Panc1 (cell line): ENCODE measurements at regions not wholly inside any gene's neighbourhood (a gene's known extent, or its start where the extent isn't known, plus 50 kb on each side); places are given as distances from the start of the nearest gene placed in this dataset.

Experiments used
- ATAC-seq: fragments of 200-7000 bp; cut with Tn5 transposase; 2 replicates; pipeline ENCODE4 v1.9.1; 2020; ENCODE audit warnings: mild to moderate bottlenecking, moderate library complexity
- BruUV-seq: library from RNA; stranded (reverse); fragments of 400-500 nt; replicated peaks from 2 replicates; lab custom pipeline; 2021; lab: Mats Ljungman, UMichigan
- CTCF ChIA-PET: fragments of 300-600 bp; sonication (Branson Sonifier 250); formaldehyde crosslinking; loops from one replicate; lab custom pipeline; 2022; ENCODE audit warnings: antibody characterized with exemption; lab: Charles Lee
- POLR2A ChIA-PET: fragments of 300-600 bp; sonication (Branson Sonifier 250); formaldehyde crosslinking; loops from one replicate; lab custom pipeline; 2022; ENCODE audit warnings: antibody characterized with exemption; lab: Charles Lee
- DNase-seq: peaks from one replicate; pipeline ENCODE4 v3.0.0-alpha.2; 2010; ENCODE audit warnings: low read depth, low spot score
- H3K27ac ChIP-seq: 2 replicates; pipeline ENCODE4 v1.5.1; 2011; ENCODE audit warnings: mild to moderate bottlenecking, low read length, inconsistent platforms
- H3K27me3 ChIP-seq: fragments of 200-500 bp; sonication (Bioruptor generic); 2 replicates; pipeline ENCODE4 v1.6.0; 2014; ENCODE audit warnings: low read length, inconsistent platforms; ENCODE audit not compliant: control insufficient read depth, insufficient read depth
- H3K36me3 ChIP-seq: fragments of 200-500 bp; sonication (Bioruptor generic); 2 replicates; pipeline ENCODE4 v1.5.1; 2014; ENCODE audit warnings: inconsistent platforms, mild to moderate bottlenecking, low read length, moderate library complexity; ENCODE audit not compliant: control insufficient read depth, insufficient read depth
- H3K4me1 ChIP-seq: 2 replicates; pipeline ENCODE4 v1.5.1; 2011; ENCODE audit warnings: inconsistent platforms, mild to moderate bottlenecking, low read length, moderate library complexity; ENCODE audit not compliant: control insufficient read depth, insufficient read depth
- H3K4me3 ChIP-seq, 2 experiments: 2 replicates each; pipeline ENCODE4 v1.5.1; 2011 to 2012; ENCODE audit warnings: low read depth in 2 of 2, low read length in 2 of 2, mild to moderate bottlenecking in 2 of 2, inconsistent platforms in 1 of 2, moderate library complexity in 1 of 2
- H3K9me3 ChIP-seq: fragments of 200-500 bp; sonication (Bioruptor generic); 2 replicates; pipeline ENCODE4 v1.5.1; 2014; ENCODE audit warnings: low read depth, mild to moderate bottlenecking, inconsistent platforms, low read length, moderate library complexity; ENCODE audit not compliant: control insufficient read depth, insufficient read depth
- CTCF ChIP-seq: fragments of 450-650 bp; IDR thresholded peaks from 2 replicates; pipeline ENCODE4 v1.5.1; 2017; ENCODE audit warnings: mild to moderate bottlenecking
- POLR2AphosphoS5 ChIP-seq: IDR thresholded peaks from 2 replicates; pipeline ENCODE4 v1.6.1; 2012; ENCODE audit warnings: mild to moderate bottlenecking, low read depth, low read length, moderate library complexity
- REST ChIP-seq, 2 experiments: IDR thresholded peaks; 2 replicates each; pipeline ENCODE4 v1.6.1; 2011 to 2012; ENCODE audit warnings: low read depth in 2 of 2, control low read depth in 1 of 2, low read length in 1 of 2, mild to moderate bottlenecking in 1 of 2, moderate library complexity in 1 of 2; ENCODE audit not compliant: insufficient read depth in 1 of 2
- SIN3A ChIP-seq: IDR thresholded peaks from 2 replicates; pipeline ENCODE4 v1.6.1; 2012; ENCODE audit warnings: low read depth, mild to moderate bottlenecking, low read length, moderate library complexity, borderline replicate concordance; ENCODE audit not compliant: insufficient read depth
- TCF7L2 ChIP-seq: IDR thresholded peaks from 2 replicates; pipeline ENCODE4 v1.6.1; 2011; ENCODE audit warnings: mild to moderate bottlenecking, low read depth, low read length, inconsistent platforms
- in situ Hi-C: cut with HindIII; loops from 2 replicates; pipeline ENCODE4 v1.10.0; 2016; ENCODE audit warnings: low sequenced_read_pairs, low pct_unique_long_range_greater_than_20kb
- intact Hi-C: fragments of 100-400 bp; cut with micrococcal nuclease; formaldehyde crosslinking; loops from one replicate; pipeline ENCODE4 v1.10.0; 2022; ENCODE audit not compliant: unreplicated experiment

GRCh38 chr18:11372163-11372562 is 222.8 kb upstream of the PIEZO2 start:
- TF ChIP-seq CTCF (no peak), TCF7L2 (no peak), REST (IDR thresholded peaks at IDR 0.05; ENCODE audit: insufficient read depth in 1 of 2, low read depth in 2 of 2, low read length in 1 of 2) (no peak), POLR2AphosphoS5 (no peak), SIN3A (no peak)
- Histone ChIP-seq H3K4me3 (no peak overlapping the region), H3K9me3 (no peaks in the 10 kb centered on the region), H3K27me3 (no peaks in the 10 kb centered on the region), H3K36me3 (no peaks in the 10 kb centered on the region), H3K27ac (no peak overlapping the region), H3K4me1 (no peaks in the 10 kb centered on the region)
- intact Hi-C loops (no loop called here), in situ Hi-C loops (no loop called here)
- ATAC-seq (no peak), DNase-seq (no peak)
- ChIA-PET CTCF (no interaction called here), POLR2A (no interaction called here)
- BruUV-seq, result no TSS peak

- H3K27ac ChIP-seq, result no peak overlapping the region
- no peaks in the 10 kb centered on the region for H3K9me3 ChIP-seq
- no peaks in the 10 kb centered on the region for H3K36me3 ChIP-seq
- no peak for DNase-seq
- ChIA-PET CTCF (no interaction called here), POLR2A (no interaction called here)
- in situ Hi-C loops (no loop called here), intact Hi-C loops (no loop called here)
- H3K4me3 ChIP-seq, result no peak overlapping the region
- H3K4me1 ChIP-seq, result no peaks in the 10 kb centered on the region
- no peak for TF ChIP-seq POLR2AphosphoS5
- TF ChIP-seq TCF7L2, result no peak
- no peak for TF ChIP-seq SIN3A
- no peak for TF ChIP-seq CTCF
- no peak for TF ChIP-seq REST (IDR thresholded peaks at IDR 0.05; ENCODE audit: insufficient read depth in 1 of 2, low read depth in 2 of 2, low read length in 1 of 2)
- BruUV-seq, result no TSS peak
- no peak for ATAC-seq
- H3K27me3 ChIP-seq, result no peaks in the 10 kb centered on the region
Measured at GRCh38 chr18:11369556-11369955, 220.2 kb upstream of the PIEZO2 start.
